NT2/D1 (cell line): ENCODE measurements at regions not wholly inside any gene's neighbourhood (a gene's known extent, or its start where the extent isn't known, plus 50 kb on each side); places are given as distances from the start of the nearest gene placed in this dataset.

ENCODE experiments used
- SUZ12 ChIP-seq: IDR thresholded peaks from 2 replicates; pipeline ENCODE4 v1.6.1; 2011; ENCODE audit not compliant: insufficient read length, insufficient read depth; ENCODE audit errors: extremely low read depth
- YY1 ChIP-seq: IDR thresholded peaks from 2 replicates; pipeline ENCODE4 v1.6.1; 2011; ENCODE audit not compliant: insufficient read length, insufficient read depth
- ZNF274 ChIP-seq: IDR thresholded peaks from 2 replicates; pipeline ENCODE4 v1.6.1; 2011; ENCODE audit warnings: mild to moderate bottlenecking, low read depth, low read length

DNA sequence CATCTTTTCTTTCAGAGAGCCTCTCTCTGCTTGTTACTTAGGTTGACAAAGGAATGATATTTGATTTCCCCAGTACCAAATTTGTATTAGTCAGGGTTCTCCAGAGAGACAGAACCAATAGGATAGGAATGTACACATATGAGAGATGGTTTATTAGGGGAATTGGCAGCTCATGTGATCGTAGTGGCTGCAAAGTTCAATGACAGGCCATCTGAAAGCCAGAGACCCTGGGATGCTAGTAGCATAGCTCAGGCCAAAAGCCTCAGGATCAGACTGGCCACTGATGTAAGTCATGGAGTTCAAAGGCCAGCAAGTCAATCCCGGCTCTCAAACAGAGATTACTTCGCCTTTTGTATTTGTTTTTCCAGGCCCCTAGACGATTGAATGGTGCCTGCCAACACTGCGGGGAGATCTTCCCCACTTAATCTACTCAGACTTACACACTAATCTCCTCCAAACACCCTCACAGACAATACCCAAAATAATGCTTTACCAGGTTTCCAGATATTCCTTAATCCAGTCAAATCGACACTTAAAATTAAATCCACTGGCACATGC is 215.5 kb downstream of the ALDH8A1 start:
- TF ChIP-seq YY1 (no peak), ZNF274 (no peak), SUZ12 (no peak)
